Keratinocyte (primary cell): ENCODE measurements at regions not wholly inside any gene's neighbourhood (a gene's known extent, or its start where the extent isn't known, plus 50 kb on each side); places are given as distances from the start of the nearest gene placed in this dataset.

ENCODE experiments used
- EZH2 ChIP-seq: IDR thresholded peaks from one replicate; pipeline ENCODE4 v1.6.1; 2012; ENCODE audit warnings: inconsistent platforms, mild to moderate bottlenecking, low read length, moderate library complexity
- TF ChIP-seq, protein P1 (sequence below), 3 experiments: IDR thresholded peaks in 1 of 3; conservative IDR thresholded peaks in 1 of 3; optimal IDR thresholded peaks in 1 of 3; 2 replicates in 2 of 3; 3 replicates in 1 of 3; pipeline versions ENCODE3 to v1.5.1; 2011; ENCODE audit warnings: low read length in 3 of 3, mild to moderate bottlenecking in 3 of 3, moderate library complexity in 2 of 3, control low read depth in 1 of 3, inconsistent platforms in 1 of 3; ENCODE audit not compliant: insufficient read depth in 2 of 3; ENCODE audit errors: extremely low read depth in 1 of 3

DNA sequence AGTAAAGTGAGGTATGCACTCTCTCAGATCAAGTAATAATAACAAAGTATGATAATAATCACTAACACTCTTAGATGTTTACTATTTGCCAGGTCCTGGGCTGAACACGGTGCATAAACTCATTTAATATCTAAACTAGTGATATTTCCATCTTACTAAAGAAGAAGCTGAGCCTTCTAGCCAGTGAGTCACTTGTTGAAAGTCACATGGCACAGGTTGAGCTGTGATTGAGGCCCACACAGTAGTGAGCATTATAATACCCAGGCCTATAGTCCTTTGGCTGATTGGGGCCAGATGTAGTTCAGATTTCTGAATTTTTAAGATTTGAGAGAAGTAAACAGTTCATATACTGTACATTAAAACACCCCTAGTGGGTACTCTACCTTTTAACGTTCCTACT is 93.2 kb upstream of the CCDC80 start:
- TF ChIP-seq, protein P1, sequence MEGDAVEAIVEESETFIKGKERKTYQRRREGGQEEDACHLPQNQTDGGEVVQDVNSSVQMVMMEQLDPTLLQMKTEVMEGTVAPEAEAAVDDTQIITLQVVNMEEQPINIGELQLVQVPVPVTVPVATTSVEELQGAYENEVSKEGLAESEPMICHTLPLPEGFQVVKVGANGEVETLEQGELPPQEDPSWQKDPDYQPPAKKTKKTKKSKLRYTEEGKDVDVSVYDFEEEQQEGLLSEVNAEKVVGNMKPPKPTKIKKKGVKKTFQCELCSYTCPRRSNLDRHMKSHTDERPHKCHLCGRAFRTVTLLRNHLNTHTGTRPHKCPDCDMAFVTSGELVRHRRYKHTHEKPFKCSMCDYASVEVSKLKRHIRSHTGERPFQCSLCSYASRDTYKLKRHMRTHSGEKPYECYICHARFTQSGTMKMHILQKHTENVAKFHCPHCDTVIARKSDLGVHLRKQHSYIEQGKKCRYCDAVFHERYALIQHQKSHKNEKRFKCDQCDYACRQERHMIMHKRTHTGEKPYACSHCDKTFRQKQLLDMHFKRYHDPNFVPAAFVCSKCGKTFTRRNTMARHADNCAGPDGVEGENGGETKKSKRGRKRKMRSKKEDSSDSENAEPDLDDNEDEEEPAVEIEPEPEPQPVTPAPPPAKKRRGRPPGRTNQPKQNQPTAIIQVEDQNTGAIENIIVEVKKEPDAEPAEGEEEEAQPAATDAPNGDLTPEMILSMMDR (optimal IDR thresholded peaks at IDR 0.05 in 1 of 3, IDR thresholded peaks at IDR 0.05 in 1 of 3, conservative IDR thresholded peaks at IDR 0.05 in 1 of 3; ENCODE audit: extremely low read depth in 1 of 3, insufficient read depth in 2 of 3, low read length in 3 of 3) = no peak
- TF ChIP-seq EZH2 = no peak
